GM12891 (cell line): ENCODE measurements at regions not wholly inside any gene's neighbourhood (a gene's known extent, or its start where the extent isn't known, plus 50 kb on each side); places are given as distances from the start of the nearest gene placed in this dataset.
"Not testable (repeated sequence)": the region's sequence is repeated elsewhere in the genome, so short reads cannot be mapped to it uniquely, and the experiment has no call there.

Source experiments
- DNase-seq: peaks from one replicate; pipeline ENCODE4 v3.0.0; 2011; ENCODE audit warnings: low spot score; ENCODE audit not compliant: insufficient read length
- FAIRE-seq: peaks from 2 replicates; lab custom pipeline; 2011; peaks lifted over from hg19 to GRCh38; lab: Jason Lieb, UNC

GRCh38 chr2:87554678-87555077 is 193.2 kb upstream of the PLGLB2 start:
- FAIRE-seq, DNase-seq: not testable (repeated sequence)

- FAIRE-seq, DNase-seq: not testable (repeated sequence)
Measured at GRCh38 chr2:87555082-87555481, 192.8 kb upstream of the PLGLB2 start.

- FAIRE-seq, DNase-seq: not testable (repeated sequence)
Measured at GRCh38 chr2:87559001-87559400, 188.9 kb upstream of the PLGLB2 start.

GRCh38 chr2:87559735-87560134 is 188.2 kb upstream of the PLGLB2 start:
- not testable (repeated sequence) for FAIRE-seq, DNase-seq

GRCh38 chr2:87565116-87565515 is 182.8 kb upstream of the PLGLB2 start:
- not testable (repeated sequence) for FAIRE-seq, DNase-seq

DNA sequence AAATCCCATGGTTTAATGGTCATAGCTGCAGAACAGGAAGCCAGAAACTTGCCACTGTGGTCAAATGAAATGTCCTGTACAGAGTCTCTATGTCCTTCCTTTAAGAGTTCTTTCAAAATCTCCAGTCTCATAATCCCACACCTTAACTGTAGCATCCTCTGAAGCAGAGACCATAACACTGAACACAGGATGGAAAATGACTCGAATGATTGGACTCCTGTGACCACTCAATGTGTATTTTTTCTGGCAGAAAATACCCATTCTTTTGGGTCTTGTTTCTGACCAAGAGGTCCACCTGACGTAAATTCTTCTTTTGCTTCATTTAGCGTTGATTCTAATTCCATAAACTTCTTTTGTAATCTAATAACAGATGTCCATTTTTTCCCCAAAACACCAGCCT is 181.4 kb upstream of the PLGLB2 start:
- DNase-seq, FAIRE-seq: not testable (repeated sequence)

DNA sequence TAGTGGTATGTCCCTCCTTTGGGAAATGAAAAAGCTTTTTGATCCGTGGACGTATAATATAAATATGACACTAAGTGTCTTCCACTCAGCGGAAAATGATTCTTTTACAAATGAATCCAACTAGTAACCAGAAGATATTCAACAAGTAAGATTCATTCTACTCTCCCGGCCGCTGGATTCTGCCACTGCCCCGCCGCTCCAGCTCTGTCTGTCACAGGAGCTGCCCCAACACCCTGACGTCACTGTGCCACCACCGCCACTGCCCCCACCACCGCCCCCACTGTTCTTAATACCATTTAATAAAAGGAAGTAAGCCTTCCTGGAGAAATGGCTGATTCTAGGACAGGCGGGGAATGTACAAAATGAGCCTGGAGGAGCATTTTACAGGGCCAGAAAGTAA is 180.8 kb upstream of the PLGLB2 start:
- not testable (repeated sequence) for DNase-seq, FAIRE-seq

GRCh38 chr2:87567912-87568311 is 180.0 kb upstream of the PLGLB2 start:
- not testable (repeated sequence) for FAIRE-seq, DNase-seq

DNA sequence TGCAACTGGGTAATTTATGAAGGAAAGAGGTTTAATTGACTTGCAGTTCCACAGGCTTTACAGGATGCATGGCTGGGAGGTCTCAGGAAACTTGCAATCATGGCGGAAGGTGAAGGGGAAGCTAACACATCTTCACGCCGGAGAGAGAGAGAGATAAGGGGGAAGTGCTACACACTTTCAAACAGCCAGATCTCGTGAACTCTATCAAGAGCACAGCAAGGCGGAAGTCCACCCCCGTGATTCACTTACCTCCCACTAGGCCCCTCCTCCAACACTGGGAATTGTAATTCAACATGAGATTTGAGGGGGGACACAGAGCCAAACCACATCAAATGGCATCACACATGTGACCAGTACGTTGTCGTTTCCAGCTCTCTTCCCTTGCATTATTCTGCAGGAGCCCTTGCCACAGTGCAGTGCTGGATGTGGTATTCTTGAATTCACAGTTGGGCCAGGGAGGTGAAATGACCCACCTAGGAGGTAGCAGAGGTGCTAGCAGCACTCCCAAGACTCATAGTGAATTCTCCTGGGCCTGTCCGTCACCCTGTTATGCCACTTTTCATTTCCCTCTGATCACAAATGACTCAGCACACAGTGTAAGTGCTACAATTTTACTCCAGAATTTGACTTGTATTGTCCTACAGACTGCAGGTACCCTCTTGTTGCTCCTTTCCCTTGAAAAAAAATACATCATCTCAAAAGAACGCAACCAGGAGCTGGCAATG is 179.2 kb upstream of the PLGLB2 start:
- DNase-seq, FAIRE-seq: not testable (repeated sequence)

DNA sequence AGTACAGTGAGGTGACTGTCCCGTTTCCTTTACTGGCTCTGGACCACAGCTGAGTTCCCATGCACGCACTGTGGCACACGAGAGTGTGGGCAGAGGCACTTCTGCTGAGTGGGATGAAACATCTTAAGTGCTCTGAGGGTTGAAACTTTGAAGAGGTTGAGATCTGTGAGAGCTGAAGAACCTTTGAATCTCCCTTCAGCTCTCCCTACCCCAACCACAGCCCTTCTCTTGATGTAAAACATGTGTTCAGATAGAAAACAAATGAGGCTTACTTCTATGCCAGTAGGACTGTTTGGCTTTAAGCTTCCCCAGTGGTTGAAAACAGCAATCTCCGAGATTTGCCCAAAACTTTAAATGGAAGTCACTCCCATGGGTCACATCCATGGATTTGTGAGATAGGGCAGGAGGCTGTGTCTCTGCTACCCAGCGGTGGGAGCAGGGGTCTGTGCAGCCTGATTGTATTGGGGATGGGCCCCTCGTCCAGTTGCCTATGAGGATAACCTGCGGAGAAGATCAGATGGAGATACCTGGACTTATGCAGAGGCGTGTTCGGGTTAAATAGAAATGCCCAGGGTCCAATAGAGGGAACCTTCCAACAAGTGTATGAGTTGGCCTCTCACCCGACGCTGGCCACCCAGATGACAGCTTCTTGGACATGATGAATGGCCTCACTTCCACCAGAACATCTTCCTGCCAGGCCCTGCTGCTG is 178.0 kb upstream of the PLGLB2 start:
- not testable (repeated sequence) for FAIRE-seq, DNase-seq

DNA sequence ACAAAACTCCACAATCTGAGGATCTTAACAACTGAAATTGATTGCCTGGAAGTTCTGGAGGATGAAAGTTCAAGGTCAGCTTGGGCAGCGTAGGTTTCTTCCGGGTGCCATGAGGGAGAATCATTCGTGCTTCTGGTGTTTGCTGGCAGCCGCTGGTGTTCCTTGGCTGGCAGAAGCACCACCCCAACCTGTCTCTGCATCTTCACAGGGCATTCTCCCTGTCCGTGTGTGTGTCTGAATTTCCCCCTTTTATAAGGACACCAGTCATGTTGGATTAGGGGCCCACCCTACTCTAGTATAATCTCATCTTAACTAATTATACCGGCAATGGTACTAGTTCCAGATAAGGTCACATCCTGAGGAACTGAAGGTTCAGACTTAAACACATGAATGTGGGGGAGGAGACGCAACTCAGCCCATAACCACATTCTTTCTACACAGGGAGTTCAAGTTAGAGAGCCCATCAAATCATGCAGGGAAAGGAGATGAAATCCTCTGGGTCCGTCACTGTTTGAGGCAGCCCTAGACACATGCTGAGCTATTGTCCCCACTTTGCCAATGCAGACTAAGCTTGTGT is 175.9 kb upstream of the PLGLB2 start:
- FAIRE-seq = not testable (repeated sequence)

DNA sequence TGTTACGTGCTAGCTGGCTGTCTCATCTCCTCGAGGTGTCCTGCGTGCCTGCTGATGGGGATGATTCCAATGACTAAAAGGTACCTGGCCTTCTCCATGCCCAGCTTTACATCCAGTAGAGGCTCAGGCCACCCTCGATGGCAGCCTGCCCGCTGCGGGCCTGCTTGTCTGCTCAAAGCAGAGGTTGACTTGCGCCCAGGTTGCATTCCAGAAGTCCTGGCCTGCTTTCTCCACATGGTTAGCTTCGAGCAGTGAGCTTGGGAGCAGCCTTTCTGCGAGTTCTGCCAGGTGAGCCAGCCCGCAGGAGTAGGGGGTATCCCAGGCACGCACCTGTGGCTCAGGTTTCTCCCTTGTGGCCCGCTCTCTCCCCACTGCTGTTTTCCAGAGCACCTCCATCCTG is 175.0 kb upstream of the PLGLB2 start:
- DNase-seq, FAIRE-seq: not testable (repeated sequence)

More for the DNA sequence above, 175.9 kb upstream of the PLGLB2 start:
- DNase-seq = not testable (repeated sequence)

DNA sequence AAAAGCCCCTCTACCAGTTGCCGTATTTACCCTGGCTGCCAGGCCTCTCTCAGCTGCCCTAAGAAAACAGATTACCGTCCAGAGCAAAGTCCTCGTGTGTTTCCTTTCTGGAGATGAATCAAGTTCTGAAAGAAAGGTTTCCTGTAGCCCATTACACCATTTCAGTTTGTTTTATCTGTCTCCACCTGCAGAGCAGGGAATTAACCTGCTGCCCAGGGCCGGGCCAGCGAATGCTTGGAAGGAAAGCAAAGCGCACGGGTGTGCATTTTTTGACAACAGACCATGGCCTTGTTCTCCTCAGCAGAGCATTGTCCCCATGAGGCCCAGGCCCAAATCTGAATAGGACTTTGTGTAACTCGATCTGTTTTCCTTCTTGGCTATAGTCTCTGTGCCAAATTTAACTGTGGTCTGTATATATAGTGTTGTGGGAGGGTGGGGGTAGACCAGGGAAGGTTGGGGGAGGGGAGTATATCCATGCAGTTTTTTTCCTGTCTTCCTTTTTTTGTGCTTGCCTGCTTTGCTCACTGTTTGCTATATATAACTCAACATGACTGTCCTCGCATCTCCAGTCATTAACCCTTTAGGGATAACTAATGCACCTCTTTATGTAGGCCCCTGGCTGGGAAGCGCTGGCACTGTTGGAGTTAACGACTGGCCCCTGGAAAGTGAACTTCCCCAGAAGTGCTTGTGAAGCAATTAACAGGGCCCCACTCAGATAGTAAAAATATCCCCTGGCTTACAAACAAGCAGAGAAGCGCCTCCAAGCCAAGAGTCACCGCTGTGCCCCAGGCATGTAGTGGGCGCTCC is 174.3 kb upstream of the PLGLB2 start:
- not testable (repeated sequence) for DNase-seq, FAIRE-seq

GRCh38 chr2:87574193-87575119 is 173.4 kb upstream of the PLGLB2 start:
- DNase-seq, FAIRE-seq: not testable (repeated sequence)

DNA sequence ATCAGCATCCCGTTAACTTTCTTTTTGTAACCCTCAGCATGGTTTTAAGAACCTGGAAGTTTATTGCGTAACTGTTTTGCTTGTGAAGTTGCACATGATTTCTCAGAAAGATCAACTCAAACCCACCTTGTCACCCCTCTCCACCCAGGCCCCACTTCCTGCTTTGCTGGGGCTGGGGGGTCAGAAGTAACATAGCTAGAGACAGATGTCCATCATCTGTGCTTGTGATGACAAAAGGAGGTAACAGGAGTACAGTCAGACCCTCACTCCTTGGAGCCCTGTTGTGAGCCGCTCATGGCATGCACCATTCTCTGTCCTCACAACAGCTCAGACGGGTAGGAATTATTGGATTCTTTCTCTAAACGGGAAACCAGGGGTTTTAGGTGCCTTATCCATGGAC is 172.7 kb upstream of the PLGLB2 start:
- not testable (repeated sequence) for FAIRE-seq, DNase-seq

GRCh38 chr2:87577358-87577757 is 170.5 kb upstream of the PLGLB2 start:
- not testable (repeated sequence) for FAIRE-seq, DNase-seq

DNA sequence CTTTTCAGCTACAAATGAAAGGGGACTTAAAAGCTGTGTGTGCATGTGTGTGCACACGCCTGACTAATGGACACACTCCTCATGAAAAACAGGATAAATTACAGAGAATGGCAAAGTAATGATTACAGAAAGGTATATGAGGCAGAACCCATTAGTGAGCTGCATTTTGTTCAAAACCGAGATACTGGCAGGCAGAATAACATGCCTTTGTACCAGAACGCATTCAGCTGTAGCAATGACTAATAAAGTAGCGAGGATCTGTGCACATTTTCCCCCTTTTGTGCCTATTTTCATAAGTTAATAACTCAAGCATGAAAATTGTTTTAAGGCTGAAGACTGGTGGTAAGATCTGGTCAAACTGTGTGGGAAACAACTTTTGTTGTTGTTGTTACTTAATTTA is 165.7 kb upstream of the PLGLB2 start:
- DNase-seq, FAIRE-seq: not testable (repeated sequence)

DNA sequence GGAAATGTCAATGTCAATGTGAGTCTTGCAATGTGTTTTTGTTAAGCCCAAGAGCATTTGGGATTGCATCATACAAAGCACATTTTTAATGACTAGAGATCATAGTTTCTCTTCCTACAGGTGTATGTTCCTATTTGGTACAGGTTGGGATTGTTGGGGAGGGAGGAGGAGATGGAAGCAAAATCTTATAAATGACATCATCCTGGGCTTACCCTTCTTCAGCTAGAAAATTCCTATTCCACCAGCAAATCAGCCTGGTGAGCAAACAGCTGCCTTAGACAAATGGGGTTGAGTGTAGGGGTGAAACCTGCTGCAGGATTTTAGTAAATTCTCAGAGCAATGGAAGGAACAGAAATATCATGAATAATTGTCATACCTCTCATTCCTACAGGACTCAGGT is 165.3 kb upstream of the PLGLB2 start:
- FAIRE-seq, DNase-seq: not testable (repeated sequence)
